ENCODE measurements at regions not wholly inside any gene's neighbourhood (a gene's known extent, or its start where the extent isn't known, plus 50 kb on each side); places are given as distances from the start of the nearest gene placed in this dataset.
"Not testable (repeated sequence)": the region's sequence is repeated elsewhere in the genome, so short reads cannot be mapped to it uniquely, and the experiment has no call there.

GRCh38 chr5:87145853-87146252 lies 121.8 kb upstream of the RASA1 start:
- not testable (repeated sequence) for DNase-seq

- no peak for DNase-seq
Observed at GRCh38 chr5:87147441-87147840, 120.2 kb upstream of the RASA1 start.

DNA sequence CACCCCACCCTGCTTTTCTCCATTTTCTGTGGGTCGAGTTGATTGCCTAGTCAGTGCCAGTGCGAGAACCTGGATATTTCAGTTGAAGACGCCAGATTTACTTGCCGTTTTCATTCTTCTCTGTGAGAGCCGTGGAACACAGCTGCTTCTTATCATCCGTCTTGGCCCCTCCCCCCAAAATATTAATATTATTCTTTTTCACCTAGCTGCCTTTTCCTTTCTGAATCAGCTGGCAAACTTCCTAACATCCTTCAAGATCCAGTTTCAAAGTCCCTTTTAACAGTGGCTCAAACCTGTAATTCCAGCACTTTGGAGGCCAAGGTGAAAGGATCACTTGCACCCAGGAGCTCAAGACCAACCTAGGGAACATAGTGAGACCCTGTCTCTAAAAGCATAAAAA lies 117.1 kb upstream of the RASA1 start:
- no peak for DNase-seq

GRCh38 chr5:87151547-87151946 lies 116.1 kb upstream of the RASA1 start:
- DNase-seq, result no peak

DNA sequence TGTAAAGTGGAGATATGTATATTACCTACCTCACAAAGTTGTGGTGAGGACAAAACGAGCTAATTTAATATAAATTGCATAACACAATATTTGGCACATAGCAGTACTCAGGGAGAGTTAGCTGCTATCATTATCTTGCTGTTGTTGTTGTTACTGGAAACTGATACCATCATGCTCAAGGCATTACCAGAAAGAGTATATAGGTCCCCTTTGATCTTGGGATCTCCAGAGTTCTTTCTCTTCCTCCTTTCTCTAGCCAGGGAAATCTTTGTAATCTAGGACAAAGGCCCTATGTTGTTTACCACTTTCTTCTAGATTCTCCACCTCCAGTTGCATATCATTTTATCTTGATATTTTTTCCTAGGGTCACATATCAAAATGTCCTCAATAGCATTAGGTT lies 114.8 kb upstream of the RASA1 start:
- no peak for DNase-seq

- no peak for DNase-seq
Observed at GRCh38 chr5:87154191-87154590, 113.5 kb upstream of the RASA1 start.

- no peak for DNase-seq
Observed at GRCh38 chr5:87155106-87155505, 112.6 kb upstream of the RASA1 start.

DNA sequence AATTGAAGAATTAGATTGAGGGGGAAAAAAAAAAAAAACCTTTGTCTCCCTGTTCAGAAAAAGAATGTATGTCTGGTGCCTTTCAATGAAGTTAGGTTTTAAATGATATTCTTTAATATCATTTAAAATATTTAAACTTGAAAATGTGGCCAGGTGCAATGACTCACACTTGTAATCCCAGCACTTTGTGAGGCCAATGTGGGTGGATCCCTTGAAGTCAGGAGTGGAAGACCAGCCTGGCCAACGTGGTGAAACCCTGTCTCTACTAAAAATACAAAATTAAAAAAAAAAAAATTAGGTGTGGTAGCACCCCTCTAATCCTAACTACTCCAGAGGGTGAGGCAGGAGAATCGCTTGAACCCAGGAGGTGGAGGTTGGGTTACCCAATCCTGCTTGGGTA lies 111.1 kb upstream of the RASA1 start:
- DNase-seq, result no peak

GRCh38 chr5:87164409-87164808 lies 103.3 kb upstream of the RASA1 start:
- no peak for DNase-seq

GRCh38 chr5:87169300-87169991 lies 98.2 kb upstream of the RASA1 start:
- DNase-seq, result no peak

DNA sequence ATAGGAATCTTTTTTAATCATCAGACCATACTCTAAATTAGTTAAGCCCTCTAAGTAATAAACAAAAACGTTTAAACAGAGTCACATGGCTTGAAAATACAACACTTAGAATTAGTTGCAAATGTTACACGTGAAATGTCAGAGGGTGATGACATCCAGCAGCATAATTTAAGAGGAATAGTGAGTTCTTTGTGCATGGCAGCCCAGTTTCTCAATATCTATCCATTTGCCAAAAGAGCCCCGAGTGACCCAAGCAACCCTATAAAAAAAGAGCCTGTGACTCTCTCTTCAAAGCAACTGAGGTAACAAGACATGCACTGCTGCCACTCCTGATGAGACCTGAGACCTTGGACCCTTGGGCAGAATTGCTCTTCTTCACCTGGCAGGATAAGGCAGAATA lies 96.9 kb upstream of the RASA1 start:
- no peak for DNase-seq

DNA sequence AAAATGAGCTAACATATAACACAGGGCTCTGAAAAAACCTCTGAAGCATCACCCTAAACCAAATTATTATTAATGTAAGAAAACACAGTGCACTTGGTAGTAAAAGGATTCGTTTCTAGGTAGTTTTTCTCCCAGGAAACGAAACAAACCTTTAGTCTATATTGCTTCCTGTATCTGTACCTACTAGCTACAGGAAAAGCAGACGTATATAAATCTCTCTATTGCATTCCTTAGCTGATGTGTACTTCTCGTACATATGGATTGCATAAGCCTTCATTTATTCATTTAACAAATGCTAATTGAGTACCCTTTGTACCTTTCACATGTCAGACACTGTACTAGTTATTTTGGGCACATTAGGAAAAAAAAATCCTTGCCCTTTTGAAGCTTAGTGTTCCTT lies 85.0 kb upstream of the RASA1 start:
- DNase-seq, result no peak

- DNase-seq, result no peak
Observed at GRCh38 chr5:87183896-87184295, 83.8 kb upstream of the RASA1 start.

GRCh38 chr5:87184605-87185004 lies 83.1 kb upstream of the RASA1 start:
- no peak for DNase-seq

DNA sequence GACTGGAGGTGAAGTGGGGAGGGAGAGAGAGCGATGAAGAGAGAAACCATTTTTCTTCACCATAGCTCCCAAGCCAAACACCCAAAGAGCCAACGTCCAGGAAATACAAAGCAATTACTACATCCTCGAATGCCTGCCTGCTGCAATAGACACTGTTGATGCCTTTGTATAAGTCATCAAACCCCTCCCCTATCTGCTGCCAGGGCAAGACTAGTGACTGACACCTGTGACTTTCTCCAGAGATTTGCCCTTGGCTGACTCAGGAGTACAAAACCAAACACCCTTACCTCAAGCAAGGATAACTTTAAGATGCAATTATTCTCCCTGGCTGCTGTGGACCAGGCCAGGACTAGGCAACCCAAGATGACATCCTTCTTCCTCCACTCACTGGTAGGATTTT lies 81.8 kb upstream of the RASA1 start:
- DNase-seq, result no peak

DNA sequence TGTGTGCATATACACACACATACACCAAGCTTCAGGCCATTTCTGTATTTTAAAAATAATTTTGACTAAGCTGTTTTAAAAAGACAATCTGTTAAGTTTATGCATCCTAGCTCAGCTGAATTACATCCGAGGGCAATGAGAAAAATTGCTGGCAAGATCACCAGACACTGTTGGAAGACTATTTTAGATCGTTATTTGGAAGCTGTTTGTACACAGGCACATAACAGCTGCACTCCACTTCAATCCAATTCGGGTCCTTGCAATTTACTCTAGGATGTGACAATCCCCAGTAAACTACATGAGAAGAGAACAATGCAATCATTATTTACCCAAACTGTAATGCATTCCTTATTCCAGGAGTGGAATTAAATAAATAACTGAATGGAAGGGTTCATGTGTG lies 79.3 kb upstream of the RASA1 start:
- no peak for DNase-seq

DNA sequence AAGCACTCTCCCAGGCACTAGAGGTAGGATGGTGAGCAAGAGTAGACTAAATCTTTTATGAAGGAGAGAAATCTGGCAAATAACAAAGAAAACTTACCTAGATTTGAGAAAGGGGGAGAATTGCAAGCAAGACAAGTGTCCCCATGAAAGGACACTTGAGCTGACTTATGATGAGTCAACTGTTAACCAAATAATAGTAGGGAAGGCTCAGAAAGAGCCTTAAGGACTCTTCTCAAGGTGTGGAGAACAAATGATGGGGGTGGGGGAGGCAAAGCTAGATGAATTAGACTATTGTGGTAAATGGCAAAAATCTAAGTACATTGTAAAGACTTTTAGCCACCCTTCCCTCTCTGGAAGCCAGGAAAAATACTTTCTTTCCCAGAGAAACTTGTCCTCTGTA lies 77.6 kb upstream of the RASA1 start:
- no peak for DNase-seq

GRCh38 chr5:87190687-87191086 lies 77.0 kb upstream of the RASA1 start:
- DNase-seq, result no peak

DNA sequence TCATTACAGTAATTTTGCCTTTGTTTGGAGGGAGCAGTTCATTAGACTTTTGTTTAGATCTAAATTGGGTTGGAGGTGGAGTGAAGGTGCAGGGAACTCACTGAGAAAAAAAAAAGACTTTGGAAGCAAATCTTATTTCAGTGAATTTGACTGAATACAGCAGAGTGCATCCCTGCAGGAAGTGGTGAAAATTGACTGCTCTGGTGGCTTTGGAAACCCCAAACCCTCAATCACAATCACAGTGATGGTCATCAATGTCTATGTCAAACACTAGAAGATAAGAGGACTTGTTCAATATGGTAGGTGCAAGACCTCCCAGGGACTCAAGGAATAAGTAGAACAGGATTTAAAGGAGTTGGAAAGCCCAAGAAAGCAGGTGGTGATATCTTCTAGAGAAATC lies 76.0 kb upstream of the RASA1 start:
- DNase-seq, result no peak

- DNase-seq, result no peak
Observed at GRCh38 chr5:87195104-87195591, 72.5 kb upstream of the RASA1 start.

DNA sequence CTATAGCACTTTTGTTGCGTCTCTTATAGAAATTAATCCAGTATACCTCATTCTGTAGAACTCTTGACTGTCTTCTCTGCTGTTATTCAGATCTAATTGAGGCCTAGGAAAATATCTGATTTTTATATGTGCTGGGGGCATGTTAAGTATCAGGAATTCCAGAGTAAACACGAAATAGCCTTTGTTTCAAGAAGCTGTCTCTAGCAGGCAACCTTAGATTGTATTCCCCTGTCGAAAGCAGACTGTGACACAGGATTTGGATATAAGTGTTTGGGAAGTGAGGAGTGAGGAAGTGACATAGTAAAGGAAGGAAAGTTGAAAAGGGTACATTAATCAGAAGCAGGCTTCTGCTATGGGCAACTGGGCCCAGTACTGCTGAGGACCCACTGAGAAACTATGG lies 72.1 kb upstream of the RASA1 start:
- DNase-seq, result no peak

DNA sequence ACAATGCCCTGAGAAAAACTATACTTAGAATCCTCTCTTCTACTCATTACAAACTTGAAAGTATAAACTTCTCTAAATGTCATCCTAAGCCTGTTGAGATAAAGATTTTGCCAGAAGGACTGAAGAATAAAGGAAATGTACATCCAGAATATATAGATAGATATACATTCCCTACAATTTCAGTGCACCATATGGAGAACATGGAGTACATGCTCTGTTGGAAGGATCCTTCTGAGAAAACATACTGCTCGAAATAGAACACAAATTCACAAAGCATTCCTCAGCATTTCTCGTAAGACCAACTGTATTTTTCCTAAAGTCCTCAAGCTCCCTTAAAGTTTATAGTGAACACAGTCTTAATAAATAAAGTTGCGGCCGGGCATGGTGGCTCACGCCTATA lies 69.7 kb upstream of the RASA1 start:
- no peak for DNase-seq

- DNase-seq, result not testable (repeated sequence)
Observed at GRCh38 chr5:87199246-87199645, 68.4 kb upstream of the RASA1 start.

DNA sequence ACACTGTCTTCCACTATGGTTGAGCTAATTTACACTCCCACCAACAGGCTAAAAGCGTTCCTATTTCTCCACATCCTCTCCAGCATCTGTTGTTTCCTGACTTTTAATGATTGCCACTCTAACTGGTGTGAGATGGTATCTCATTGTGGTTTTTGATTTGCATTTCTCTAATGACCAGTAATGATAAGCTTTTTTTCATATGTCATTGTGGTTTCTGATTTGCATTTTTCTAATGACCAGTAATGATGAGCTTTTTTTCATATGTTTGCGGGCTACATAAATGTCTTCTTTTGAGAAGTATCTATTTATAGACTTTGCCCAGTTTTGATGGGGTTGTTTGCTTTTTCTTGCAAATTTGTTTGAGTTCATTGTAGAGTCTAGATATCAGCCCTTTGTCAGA lies 68.0 kb upstream of the RASA1 start:
- not testable (repeated sequence) for DNase-seq

GRCh38 chr5:87210076-87210475 lies 57.6 kb upstream of the RASA1 start:
- no peak for DNase-seq
